Activated naive CD8-positive, alpha-beta T cell (primary cell): ENCODE measurements at regions not wholly inside any gene's neighbourhood (a gene's known extent, or its start where the extent isn't known, plus 50 kb on each side); places are given as distances from the start of the nearest gene placed in this dataset.

ENCODE experiments used
- H3K27ac Mint-ChIP-seq: one replicate; pipeline ENCODE4 v1.8.0; 2021; ENCODE audit warnings: mixed read lengths
- H3K27me3 Mint-ChIP-seq: one replicate; pipeline ENCODE4 v1.8.0; 2021; ENCODE audit warnings: mixed read lengths
- H3K36me3 Mint-ChIP-seq: one replicate; pipeline ENCODE4 v1.8.0; 2021; ENCODE audit warnings: mixed read lengths
- H3K4me1 Mint-ChIP-seq: one replicate; pipeline ENCODE4 v1.8.0; 2021; ENCODE audit warnings: low read depth, mixed read lengths
- H3K4me3 Mint-ChIP-seq: one replicate; pipeline ENCODE4 v1.8.0; 2021; ENCODE audit warnings: mild to moderate bottlenecking, mixed read lengths
- H3K9me3 Mint-ChIP-seq: one replicate; pipeline ENCODE4 v1.8.0; 2021; ENCODE audit warnings: low read depth, mixed read lengths

DNA sequence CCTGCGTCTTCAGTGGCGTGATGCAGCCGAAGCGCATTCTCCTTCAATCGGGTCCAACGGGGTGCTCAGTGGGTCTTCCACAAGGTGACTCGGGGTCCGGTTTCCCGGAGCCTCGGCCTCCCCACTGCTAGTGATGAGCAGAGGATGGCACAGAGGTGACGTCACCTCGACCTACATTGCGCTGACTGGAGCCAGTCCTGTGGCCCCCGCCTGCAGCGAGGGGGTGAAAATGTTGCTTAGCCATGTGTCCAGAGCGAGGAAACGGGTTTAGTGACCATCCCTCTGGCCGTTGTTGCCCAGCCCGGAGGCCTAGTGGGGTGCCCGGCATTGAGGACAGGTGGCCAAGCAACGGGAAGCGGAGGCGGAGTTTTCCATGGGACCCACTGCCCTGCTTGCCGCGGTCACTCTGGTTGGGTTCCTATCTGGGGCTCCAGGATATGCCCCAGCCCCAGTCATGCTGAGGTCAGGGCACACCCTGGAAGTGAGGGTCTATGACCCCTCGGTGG is 190.6 kb upstream of the CIBAR2 start:
- Mint-ChIP-seq H3K4me3 (peak overlapping the region; percentile 53), H3K27ac (no peak overlapping the region), H3K36me3 (no peaks in the 10 kb centered on the region), H3K4me1 (peaks cover 27% of the 10 kb centered on the region), H3K9me3 (no peaks in the 10 kb centered on the region), H3K27me3 (no peaks in the 10 kb centered on the region)

DNA sequence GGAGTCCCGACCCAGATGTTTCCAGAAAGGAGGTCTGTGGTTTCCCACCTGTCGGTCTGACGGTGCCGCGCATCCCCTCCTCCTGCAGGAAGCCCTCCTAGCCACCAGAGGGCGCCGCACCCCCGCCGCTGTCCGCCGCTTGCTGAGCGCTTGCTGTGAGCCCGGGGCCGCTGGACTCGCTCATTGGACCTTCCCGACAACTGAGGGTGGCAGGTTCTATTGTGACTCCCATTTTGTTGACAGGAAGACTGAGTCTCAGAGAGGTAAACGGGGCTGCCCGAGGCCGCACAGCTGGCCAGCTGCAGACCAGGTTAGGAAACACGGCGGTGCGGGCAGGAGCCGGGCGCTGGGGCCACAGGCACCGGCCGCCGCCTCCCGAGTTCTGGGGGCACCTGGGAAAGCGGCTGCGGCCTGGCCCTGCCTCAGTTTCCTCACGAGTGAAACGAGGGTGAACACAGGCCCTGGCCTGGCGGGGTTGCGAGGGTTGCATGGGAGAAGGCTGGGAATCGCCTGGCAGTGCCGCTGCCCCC is 191.1 kb upstream of the CIBAR2 start:
- peaks cover 32% of the 10 kb centered on the region for H3K4me1 Mint-ChIP-seq
- H3K36me3 Mint-ChIP-seq: no peaks in the 10 kb centered on the region
- no peaks in the 10 kb centered on the region for H3K9me3 Mint-ChIP-seq
- peak overlapping the region; percentile 53 for H3K4me3 Mint-ChIP-seq
- no peak overlapping the region for H3K27ac Mint-ChIP-seq
- no peaks in the 10 kb centered on the region for H3K27me3 Mint-ChIP-seq

DNA sequence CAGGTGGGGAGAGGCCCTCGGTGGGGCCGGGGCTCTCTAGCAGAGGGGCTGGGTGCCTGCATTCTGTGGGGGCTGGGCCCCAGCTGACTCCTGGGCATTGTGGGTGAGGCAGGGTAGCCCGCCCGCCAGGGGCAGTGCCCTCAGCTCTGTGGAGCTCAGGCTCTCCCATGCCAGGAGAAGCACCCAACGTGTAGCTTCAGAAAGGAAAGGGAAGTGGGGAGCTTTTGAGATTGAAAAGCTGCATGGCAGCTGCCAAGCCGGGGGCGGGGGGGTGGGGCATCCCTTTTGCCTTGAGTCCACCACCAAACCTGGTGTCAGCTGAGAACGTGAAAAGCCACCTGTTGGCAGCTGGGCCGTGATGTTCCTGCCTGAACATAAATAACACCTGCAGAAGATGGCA is 192.1 kb upstream of the CIBAR2 start:
- peaks cover 37% of the 10 kb centered on the region for H3K4me1 Mint-ChIP-seq
- H3K27me3 Mint-ChIP-seq: no peaks in the 10 kb centered on the region
- no peaks in the 10 kb centered on the region for H3K36me3 Mint-ChIP-seq
- H3K27ac Mint-ChIP-seq: no peak overlapping the region
- no peaks in the 10 kb centered on the region for H3K9me3 Mint-ChIP-seq
- H3K4me3 Mint-ChIP-seq: no peak overlapping the region

DNA sequence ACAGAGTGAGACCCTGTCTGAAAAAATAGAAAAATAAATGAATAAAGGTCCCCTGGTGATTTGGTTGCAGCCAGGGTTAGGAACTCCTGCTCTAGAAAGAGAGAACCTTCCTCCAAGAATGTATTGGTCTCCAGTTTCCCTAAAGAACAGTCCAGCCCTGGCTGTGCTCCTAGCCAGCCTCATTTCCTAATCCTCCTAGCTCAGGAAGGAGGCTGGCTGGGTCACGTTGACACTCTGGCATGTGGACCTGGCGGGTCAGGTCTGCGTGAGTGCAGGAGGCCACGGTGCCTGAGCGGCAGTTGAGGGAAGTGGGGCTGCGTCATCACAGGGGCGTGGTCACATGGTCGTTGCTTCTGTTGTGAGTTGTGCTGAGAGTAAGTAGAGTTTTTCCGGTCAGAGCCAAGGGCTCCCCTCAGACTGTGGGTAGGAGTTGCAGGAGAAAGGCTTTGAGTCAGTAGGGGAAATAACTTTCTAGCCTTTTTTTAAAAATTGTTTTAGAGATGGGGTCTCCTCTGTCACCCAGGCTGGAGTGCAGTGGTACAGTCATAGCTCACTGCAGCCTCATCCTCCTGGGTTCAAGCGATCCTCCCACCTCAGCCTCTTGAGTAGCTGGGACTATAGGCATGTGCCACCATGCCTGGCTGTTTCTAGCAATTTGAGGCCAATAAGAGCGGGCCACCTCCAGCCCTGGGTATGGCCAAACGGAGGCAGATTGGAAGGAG is 194.0 kb upstream of the CIBAR2 start:
- Mint-ChIP-seq H3K36me3 (no peaks in the 10 kb centered on the region), H3K27ac (peak overlapping the region; percentile 85), H3K4me3 (peak overlapping the region; percentile 44), H3K27me3 (no peaks in the 10 kb centered on the region), H3K9me3 (no peaks in the 10 kb centered on the region), H3K4me1 (peaks cover 47% of the 10 kb centered on the region)

DNA sequence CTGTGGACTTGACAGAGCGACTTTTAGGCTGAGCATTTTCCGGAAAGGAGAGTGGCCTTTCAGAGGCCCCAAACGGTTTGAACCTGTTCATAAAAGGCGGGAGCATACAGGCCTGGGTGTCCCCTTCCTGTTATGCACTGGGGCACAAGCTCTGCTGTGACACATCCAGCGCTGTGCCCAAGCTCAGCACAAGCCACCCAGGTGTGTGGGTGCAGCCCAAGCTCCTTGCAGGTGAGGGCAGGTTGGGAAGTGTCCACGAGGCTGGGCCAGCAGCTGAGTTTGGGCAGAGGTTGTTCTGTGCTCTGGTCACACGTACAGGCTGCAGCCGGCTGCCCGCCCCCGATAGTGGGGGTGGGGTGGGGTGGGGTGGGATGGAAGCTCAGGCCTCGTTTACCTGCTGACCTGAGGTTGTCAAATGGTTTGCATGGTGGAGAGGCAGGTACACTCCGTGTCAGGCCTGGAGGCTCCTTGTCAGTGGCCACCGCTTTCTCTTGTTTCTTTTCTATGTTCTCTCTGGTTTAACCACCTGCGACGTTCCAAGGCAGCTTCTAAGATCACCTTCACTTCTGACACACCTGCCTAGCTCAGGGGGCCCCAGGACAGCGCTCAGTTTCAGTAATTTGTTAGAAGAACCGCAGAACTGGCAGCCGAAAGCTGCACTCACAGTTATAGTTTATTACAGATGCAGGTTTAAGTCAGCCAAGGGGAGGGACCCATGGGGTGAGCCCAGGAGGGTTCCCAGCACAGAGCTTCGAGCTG is 194.7 kb upstream of the CIBAR2 start:
- Mint-ChIP-seq H3K36me3 (no peaks in the 10 kb centered on the region), H3K4me3 (no peak overlapping the region), H3K27me3 (no peaks in the 10 kb centered on the region), H3K4me1 (peaks cover 52% of the 10 kb centered on the region), H3K27ac (peak overlapping the region; percentile 85), H3K9me3 (no peaks in the 10 kb centered on the region)

DNA sequence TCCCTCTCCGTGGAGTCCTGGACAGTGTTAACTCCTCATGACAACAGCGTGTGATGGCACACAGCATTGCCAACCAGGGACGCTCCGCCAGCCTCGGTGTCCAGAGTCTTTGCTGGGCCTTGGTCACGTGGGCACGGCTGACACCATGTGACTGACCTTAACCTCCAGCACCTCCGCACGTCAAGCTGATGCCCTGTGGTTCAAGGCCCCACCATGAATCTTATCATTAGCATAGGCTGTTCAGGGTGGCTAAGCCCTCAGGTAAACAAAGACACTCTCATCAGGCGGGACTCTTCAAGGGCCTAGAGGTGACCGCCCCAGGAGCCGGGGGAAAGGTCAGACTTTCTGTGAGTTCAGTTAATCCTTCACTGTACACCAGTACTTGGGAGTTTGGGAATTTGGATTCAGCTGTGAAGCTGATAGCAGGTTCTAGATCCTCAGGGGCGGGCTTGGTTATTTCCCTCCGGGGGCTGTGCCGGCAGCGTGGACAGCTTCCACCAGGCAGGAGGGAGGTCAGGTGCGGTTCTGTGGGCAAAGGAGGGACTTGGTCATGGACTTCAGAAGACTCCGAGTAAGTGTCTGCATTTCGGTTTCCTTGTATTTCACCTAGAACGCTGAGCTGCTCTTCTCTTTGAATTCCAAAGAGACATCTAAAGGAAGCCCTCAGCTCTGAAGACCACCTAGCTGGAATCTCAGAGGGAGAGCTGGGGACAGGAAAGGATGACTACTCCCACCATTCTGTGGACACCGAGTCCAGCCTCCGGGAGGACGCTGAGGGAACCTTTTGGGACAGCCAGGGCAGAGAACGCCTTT is 195.5 kb upstream of the CIBAR2 start:
- Mint-ChIP-seq H3K27ac (no peak overlapping the region), H3K9me3 (no peaks in the 10 kb centered on the region), H3K4me1 (peaks cover 57% of the 10 kb centered on the region), H3K4me3 (no peak overlapping the region), H3K27me3 (no peaks in the 10 kb centered on the region), H3K36me3 (no peaks in the 10 kb centered on the region)

DNA sequence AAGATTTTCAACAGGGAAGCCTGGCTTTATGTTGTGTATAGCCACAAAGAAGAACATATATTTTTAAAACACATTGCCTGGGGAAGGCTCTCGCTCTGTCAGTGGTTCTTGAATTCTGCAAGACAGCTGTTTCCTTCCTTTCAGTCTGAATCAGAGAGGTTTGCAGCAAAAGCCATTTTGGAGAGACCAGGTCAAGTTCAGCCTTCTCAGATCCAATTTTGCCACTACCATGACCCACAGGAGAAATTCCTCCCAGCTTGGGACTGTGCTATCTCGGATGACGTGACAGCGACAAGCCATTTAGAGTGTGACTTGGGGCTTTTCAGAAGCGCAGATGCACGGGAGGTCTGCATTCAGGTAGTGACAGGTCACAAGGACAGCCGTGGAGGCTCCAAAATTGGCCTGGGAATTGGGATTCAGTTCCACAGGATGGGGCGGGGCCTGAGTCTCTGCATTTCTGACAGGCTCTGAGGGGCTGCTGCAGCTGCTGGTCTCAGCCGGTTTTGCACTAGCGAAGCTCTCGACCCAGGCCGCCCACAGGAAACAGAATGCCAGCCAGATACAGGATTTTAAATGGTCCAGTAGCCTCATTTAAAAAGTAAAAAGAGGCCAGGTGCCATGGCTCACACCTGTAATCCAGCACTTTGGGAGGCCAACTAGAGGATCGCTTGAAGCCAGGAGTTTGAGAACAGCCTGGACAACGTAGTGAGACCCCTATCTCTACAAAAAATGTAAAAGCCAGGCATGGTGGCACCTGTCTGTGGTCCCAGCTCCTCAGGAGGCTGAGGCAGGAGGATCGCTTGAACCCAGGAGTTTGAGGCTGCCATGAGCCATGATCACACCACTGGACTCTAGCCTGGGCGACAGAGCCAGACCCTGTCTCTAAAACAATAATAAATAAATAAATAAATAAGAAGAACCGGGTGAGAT is 196.6 kb upstream of the CIBAR2 start:
- peak overlapping the region; percentile 54 for H3K27ac Mint-ChIP-seq

DNA sequence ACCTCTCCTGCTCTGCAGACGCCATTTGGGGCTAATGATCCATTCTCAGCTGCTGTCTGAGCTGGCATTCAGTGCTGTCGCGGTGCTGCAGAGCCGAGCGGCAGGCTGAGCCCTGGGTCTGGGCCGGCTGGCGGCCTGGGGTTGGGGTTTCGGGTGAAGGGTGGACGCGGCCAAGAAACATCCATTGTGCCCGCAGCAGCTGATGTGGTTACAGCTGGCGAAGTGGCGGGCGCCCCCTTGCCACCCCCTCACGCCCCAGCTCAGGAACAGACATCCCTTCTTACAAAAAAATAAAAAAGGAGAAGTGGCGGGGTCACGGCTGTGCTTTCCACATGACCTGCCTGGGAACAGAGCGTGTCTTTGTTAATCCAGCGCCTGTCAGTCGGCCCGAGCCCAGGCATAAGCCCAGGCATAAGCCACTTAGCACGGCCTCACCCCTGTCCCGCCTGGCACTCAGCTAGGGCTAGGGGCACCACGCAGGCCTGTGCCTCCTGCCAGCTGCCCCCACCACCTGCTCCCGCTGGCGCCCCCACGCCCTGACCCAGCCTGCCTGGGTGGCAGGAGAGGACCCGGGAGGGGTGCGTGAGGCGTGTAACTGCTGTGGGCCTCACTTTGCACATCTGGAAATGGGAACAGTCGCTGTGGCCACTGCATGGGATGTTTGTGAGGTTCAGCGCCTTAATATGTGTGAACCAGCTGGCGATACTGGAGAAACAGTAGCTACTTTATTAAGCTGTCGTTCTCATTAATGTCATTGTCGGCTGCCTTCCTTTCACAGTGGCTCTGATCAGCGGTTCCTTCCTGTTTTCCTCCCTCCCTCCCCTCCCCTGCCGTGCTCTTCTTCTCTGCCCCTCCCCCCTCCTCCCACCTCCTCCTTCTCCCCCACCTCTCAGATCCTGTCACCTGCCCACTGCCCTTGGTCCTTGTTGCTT is 197.7 kb upstream of the CIBAR2 start:
- Mint-ChIP-seq H3K4me3 (peak overlapping the region; percentile 53), H3K27ac (no peak overlapping the region), H3K36me3 (no peaks in the 10 kb centered on the region), H3K4me1 (peaks cover 51% of the 10 kb centered on the region), H3K27me3 (no peaks in the 10 kb centered on the region), H3K9me3 (no peaks in the 10 kb centered on the region)

More for the DNA sequence above, 196.6 kb upstream of the CIBAR2 start:
- peak overlapping the region; percentile 30 for H3K4me3 Mint-ChIP-seq
- peaks cover 55% of the 10 kb centered on the region for H3K4me1 Mint-ChIP-seq
- no peaks in the 10 kb centered on the region for H3K9me3 Mint-ChIP-seq
- no peaks in the 10 kb centered on the region for H3K27me3 Mint-ChIP-seq
- no peaks in the 10 kb centered on the region for H3K36me3 Mint-ChIP-seq

DNA sequence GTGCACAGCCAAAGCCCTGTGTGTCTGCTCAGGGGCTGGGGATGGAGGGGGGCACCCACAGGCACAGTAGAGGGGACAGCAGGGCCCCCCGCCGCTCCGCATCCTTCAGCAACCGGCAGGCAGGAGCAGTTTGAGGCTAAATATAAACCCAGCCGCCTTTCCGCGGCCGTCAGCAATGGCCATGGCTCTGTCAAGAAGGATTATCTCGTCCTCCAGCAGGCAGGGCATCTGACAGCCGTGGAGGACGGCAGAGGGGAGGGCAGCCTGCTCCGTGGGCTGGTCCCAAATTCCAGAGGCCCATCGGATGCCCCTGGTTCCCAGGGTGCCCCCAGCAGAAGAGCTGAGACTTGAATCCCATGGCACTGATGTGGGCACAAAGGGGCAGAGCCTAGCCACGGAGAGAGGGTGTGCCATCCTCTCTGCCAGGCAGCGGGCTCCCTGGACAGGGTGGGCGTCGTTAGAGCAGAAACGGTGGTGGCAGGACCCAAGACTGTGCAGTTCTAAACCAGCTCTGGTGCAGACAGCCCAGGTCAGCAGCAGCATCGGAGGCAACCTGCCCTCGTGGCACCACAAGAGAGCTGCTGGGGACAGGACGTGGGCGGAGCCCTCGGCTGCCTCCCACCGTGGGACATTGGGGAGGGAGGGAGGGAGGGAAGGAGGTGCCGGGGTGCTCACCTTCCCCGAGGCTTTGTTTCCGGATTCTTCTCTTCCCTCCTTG is 198.8 kb upstream of the CIBAR2 start:
- Mint-ChIP-seq H3K27ac (no peak overlapping the region), H3K27me3 (no peaks in the 10 kb centered on the region), H3K4me1 (peaks cover 45% of the 10 kb centered on the region), H3K36me3 (no peaks in the 10 kb centered on the region), H3K9me3 (no peaks in the 10 kb centered on the region), H3K4me3 (peak overlapping the region; percentile 51)

DNA sequence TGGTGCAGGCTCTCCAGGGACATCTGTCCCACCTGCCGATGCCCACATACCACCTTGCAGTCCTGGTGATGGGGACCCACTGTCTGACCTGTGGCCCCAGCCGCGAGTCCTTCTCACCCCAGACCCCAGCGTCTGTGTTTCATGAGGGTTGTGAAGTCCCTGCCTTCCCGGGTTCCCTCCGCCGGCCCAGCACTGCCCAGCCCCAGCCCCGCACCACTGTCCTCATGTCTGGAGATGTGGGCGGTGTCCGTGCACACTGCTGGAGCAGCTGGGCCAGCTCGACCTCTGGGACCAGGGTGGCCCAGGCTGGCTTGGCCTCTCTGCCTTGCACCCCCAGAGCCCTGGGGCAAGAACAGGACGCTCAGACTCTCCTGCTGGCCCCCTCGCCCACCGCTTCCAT is 199.5 kb upstream of the CIBAR2 start:
- Mint-ChIP-seq H3K9me3 (no peaks in the 10 kb centered on the region), H3K4me1 (peaks cover 40% of the 10 kb centered on the region), H3K4me3 (peak overlapping the region; percentile 51), H3K27ac (no peak overlapping the region), H3K27me3 (no peaks in the 10 kb centered on the region), H3K36me3 (no peaks in the 10 kb centered on the region)

DNA sequence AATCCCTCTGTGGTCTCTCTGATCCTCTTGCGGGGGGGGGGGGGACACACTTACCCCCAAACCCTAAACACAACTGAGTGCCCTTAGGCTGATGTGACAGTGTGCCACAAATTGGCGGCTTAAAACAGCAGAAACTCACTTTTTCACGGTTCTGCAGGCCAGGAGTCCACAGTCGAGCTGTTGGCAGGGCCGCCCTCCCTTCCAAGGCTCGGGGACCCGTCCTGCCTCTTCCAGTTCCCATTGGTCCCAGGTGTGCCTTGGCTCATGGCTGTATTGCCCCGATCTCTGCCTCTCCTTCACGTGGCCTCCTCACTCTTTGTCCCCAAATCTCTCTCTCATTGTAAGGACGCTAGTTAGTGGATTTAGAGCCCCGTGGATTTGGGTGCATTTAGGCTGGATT is 199.9 kb upstream of the CIBAR2 start:
- Mint-ChIP-seq H3K27me3 (no peaks in the 10 kb centered on the region), H3K9me3 (no peaks in the 10 kb centered on the region), H3K4me1 (peaks cover 39% of the 10 kb centered on the region), H3K4me3 (no peak overlapping the region), H3K36me3 (no peaks in the 10 kb centered on the region), H3K27ac (peak overlapping the region; percentile 12)

DNA sequence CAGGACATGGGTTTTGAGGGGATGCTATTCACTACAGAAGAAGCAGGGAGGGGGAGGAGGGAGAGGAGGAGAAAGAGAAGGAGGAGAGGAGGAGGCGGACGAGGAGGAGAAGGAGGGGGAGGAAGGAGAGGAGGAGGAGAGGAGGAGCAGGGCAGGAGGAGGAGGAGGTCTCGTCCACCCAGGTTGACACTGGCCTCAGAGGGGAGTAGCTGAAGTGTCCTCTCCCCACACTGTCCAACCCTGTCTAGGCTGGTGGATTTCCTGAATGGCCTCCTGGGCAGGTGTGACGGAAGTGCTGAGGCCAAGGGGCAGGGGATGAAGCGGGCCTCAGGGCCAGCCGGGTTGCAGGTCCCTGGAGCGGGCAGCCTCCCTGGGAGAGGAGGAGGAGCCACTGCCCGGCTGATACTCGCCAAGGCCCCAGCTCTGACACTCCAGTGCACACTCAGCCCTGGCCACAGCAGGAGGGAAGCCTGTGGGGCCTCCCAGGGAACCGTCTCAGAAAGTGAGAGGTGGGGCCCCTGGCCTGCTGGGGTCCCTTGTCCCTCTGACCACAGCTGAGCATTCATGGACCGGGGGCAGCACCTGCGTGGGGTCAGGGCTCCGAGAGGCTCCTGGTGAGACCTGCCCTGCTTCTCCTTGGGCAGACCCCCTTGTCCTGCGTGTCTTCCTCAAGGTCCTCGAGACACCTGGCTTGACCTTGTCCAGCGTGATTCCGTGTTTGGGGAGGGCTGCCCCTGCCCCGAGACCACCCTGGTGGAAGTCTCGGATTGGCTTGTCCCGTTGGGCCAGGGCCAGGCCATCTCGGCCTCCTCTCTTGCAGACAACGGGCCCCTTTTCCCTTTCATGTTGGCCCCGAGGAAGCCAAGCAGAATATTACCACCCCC is 200.6 kb upstream of the CIBAR2 start:
- no peak overlapping the region for H3K27ac Mint-ChIP-seq
- no peaks in the 10 kb centered on the region for H3K9me3 Mint-ChIP-seq
- H3K27me3 Mint-ChIP-seq: no peaks in the 10 kb centered on the region
- H3K4me3 Mint-ChIP-seq: no peak overlapping the region
- H3K36me3 Mint-ChIP-seq: no peaks in the 10 kb centered on the region
- H3K4me1 Mint-ChIP-seq: peaks cover 32% of the 10 kb centered on the region
